NCI-H82 (cell line): ENCODE measurements at regions not wholly inside any gene's neighbourhood (a gene's known extent, or its start where the extent isn't known, plus 50 kb on each side); places are given as distances from the start of the nearest gene placed in this dataset.
"Not testable (repeated sequence)": the region's sequence is repeated elsewhere in the genome, so short reads cannot be mapped to it uniquely, and the experiment has no call there.

Experiments
- DNase-seq: peaks from one replicate; lab custom pipeline; 2025; lab: John Stamatoyannopoulos, UW

DNA sequence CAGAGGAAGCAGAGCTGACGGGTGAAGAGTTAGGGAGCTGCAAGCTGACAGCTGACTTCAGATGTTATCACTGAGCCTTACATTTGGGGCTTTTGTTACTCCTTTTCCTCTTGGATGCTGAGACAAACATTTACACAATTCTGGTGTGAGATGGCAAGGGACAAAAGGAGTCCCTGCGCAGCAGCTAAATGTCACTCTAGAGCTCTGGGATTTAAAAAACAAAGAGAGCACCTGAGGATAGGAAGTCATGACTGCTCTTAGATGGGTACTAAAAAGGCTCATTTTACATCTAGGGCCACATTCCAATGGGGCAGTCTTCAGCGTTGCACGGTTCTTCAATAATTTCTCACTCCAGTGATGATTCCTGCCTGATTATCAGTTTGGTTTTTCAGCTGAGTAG is 204.5 kb downstream of the RAB38 start:
- DNase-seq, result no peak

- no peak for DNase-seq
Measured at GRCh38 chr11:87967459-87967858, 207.8 kb downstream of the RAB38 start.

DNA sequence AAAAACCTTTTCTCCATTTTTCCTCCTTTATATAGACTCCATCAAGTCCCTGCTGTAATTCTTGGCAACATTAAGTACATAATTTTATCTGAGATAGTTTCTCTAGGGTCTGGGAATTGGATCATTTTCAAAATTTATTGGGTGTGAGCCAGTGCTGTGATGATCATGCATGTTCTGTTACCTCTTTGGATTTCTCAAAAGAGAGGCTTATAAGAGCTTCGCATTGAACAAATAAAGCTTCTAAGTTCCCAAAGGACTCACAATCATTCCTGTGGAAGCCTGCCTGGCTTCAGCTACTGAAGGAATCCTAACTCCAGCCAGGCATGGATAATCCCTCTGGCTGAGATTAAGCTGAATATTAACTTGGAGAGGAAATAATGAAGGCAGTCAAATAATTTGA is 208.5 kb downstream of the RAB38 start:
- DNase-seq, result peak; percentile 37

- DNase-seq, result no peak
Measured at GRCh38 chr11:87966216-87966615, 209.0 kb downstream of the RAB38 start.

DNA sequence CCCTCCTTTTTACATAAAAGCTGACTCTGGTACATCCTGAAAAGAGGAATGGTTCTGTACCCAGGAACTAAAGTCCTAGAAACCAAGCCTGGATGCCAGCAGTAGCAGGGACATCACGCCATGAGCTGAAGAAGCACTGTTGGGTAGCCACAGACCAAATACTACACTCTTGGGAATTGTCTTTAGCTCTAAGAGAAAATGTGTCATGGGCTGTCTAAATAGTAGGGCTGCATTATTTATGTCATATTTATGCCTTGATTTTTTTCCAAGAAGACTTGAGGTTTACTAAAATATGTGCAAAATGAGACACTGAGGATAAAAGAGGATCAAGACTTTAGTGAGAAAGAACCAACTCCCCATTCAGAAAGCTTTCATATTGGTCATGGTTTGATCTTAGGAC is 213.6 kb downstream of the RAB38 start:
- no peak for DNase-seq

- DNase-seq, result no peak
Measured at GRCh38 chr11:87957961-87958360, 217.3 kb downstream of the RAB38 start.

GRCh38 chr11:87954476-87954875 is 220.8 kb downstream of the RAB38 start:
- DNase-seq, result no peak

- no peak for DNase-seq
Measured at GRCh38 chr11:87942786-87943185, 232.5 kb downstream of the RAB38 start.

DNA sequence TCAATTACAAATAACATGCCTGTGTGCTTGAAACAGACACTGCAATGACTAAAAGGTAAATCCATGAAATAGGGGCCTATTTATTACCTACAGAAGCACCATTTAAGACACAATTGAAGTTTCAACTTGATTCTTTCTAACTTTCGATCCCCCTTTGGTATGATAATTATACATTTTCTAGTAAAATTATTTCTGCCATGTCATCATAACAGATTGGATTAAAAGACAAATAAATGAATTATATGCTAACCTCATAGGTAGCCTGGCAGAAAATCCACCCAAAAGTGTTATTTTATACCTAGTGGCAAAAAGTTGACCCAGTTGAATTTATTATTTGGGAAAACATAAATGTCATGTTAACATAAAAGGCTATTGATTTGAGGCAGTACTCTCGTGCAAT is 241.1 kb downstream of the RAB38 start:
- DNase-seq, result no peak

GRCh38 chr11:87926250-87926970 is 248.8 kb downstream of the RAB38 start:
- DNase-seq, result peak; percentile 7

DNA sequence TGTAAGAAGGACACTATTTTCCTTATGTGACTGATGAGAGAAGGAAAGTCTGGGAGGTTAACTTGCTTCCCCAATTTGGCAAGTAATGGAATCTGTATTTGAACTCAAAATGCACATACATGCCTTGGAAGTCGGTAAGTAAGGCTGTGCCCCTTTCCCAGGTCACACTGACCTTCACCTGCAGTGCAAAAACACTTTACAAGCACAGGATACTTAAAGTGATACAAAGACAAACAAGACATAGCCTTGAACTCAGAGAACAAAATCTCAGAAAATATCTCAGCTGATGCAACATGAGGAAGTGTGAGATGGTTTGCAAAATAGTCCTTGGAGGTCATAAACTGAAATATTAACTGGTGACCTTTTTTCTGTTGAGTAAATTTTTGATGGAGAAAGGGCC is 251.1 kb downstream of the RAB38 start:
- DNase-seq, result no peak

DNA sequence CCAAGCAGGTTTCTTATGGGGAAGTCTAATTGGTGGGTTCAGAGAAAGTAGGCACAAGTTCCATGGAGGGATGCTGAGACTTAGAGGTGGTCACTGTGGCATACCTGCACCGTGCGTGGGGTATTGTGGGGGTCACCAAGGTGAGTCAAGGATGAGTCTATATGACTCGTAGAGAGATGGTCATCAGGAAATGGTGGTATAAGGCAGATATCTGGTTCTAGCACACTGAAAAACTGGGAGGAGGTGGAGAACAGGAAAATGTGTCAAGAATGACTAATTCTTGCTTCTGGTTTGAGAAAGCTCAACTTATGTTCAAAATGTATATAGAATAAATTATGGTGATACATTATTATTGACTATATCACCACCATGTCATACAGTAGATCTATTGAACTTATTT is 258.1 kb downstream of the RAB38 start:
- no peak for DNase-seq

DNA sequence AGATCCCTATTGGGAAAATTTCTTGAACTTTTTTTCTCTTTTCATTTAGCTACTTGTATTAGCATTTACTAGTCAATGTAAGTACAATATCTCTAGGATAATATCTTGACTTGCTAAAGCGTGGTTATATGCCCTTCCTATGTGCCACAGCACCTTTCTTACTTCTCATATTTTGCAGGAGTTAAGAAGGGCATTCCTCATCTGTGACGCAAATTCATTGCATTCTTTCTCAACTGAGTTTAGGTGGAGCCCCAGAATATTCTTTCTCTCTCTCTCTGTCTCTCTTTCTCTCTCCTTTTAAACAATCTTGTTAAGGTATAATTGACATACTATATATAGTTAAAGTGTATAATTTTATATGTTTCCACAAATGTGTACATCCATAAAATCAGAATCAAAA is 266.1 kb downstream of the RAB38 start:
- DNase-seq, result no peak

DNA sequence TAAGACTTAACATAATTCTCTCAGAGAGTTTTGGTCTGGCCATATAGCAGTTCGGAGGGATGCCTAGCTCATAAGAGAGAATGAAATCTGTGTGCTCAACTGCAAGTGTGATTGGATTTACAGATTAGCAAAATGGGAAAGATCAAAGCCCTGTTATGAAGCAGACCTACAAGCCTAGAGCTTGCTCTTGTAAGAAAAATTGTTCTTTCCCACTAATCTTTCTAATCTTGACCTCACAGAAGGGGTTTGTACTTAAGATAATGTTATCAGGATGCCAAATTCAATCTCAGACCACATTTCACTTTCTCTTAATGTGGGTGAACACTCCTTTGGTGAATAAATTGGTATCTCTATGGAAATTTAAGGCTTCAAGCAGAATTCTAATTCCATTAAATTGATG is 267.2 kb downstream of the RAB38 start:
- DNase-seq, result peak; percentile 82

GRCh38 chr11:87903345-87903744 is 271.9 kb downstream of the RAB38 start:
- no peak for DNase-seq

DNA sequence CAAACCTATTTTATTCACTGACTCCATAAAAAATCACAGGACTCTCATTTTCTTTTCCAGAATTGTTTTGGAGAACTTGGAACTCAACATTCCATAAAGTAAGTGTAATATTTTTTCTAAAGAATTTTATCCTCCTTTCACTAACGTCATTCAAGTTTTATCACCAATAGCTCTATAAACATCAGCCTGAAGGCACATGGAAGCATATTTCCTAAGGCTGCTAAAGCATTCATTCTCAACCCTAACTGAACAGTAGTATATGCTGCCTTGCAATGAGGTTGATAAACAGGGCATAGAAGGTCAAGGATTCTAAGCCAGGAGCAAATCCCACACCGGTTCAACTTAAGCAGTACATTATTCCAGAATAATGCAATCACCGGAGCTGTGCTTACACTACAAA is 273.9 kb downstream of the RAB38 start:
- DNase-seq, result peak; percentile 2

GRCh38 chr11:87897921-87898320 is 277.3 kb downstream of the RAB38 start:
- no peak for DNase-seq

DNA sequence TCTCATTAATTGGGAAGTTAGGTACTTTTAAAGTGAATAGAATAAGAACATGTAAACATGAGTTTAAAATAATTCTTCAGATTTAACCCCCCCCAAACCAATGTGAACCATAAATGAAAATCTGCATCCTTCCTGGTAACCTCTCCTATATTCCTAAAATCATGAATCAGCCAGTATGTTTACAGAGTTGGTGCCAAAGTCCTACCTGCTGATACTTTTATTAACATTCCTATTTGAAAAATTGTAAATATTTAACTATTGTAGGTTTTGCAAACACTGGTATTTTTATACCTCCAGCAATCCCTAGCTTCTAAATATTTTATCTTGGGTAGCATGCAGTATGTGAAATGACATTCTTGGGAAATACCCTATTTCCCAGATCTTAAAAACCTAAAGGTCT is 278.2 kb downstream of the RAB38 start:
- no peak for DNase-seq

DNA sequence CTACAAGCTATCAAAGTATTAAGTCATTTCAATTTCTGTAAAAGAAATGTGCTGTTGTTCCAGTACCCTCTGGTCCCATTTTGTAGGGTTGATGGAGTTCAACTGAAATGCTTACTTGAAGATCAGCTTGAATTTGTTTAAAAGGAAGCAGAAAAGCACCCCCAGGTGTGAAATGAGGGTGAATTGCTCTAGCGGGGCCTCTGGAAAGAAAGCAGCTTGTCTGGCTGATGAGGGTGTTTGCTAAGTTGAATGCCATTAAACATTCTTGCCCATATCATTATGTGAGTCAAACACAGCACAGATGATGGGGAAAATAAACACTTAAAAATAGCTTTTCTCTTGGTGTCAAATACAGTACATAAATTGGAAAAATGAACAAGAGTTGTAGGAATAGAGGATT is 280.3 kb downstream of the RAB38 start:
- DNase-seq, result peak; percentile 10

DNA sequence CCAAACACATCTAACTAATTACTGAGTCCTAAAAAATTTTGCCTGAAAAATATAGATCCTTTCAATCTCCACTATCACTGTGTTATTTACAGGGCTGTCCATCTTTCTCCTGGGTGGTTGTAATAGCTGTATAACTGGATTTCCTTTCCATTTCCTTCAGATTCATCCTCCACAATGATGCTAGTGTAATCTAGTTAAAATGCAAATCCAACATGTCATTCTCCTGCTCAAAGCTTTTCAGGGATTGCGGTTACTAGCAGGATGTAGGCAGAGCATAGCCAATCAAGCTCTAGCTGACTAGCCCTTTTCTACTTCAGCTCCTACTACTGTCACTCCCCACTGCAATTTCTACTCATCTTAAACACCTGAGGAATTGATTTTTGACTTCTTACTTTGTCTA is 283.0 kb downstream of the RAB38 start:
- peak; percentile 85 for DNase-seq

DNA sequence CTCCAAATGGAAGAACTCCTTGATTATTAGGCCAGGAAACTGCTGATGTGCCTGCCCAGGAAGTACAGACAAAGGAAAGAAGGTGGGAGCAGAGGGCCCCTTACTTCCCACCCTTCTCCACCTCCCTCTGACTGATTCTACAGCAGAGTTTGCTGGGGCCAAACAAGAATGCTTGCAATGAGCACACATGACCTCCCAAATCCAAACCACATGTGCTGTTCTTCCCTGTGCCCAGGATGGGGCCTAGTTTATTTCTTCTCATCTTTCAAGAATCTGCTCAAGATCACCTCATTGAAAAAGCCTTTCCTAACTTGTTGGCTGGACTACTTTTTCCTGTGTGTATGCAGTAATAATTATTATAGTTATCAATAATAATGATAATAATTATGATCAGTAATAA is 286.1 kb downstream of the RAB38 start:
- DNase-seq, result no peak

GRCh38 chr11:87885084-87885483 is 290.2 kb downstream of the RAB38 start:
- DNase-seq, result not testable (repeated sequence)

- no peak for DNase-seq
Measured at GRCh38 chr11:87879118-87879517, 296.1 kb downstream of the RAB38 start.

DNA sequence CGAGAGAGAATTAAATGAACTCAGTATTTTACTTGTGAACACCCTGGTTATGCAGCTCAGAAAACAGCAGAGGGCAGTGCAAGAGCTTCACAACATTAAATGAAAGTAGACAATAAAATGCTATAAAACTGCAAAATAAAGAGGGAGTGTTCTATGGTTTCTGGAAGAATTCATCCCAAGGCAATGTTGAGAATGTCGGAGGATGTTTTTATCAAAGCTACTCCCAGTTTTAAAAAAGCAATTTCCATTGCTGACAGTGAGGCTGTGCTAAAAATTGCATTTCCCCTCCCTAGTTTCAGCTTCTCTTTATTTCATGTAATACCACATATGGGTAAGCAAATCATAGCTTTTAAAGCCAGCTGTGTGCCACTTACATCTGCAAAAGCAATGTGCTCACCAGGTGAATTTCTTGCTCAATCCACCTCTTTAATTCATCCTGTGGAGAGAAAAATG is 296.8 kb downstream of the RAB38 start:
- DNase-seq, result peak; percentile 49
